ENCODE measurements at regions not wholly inside any gene's neighbourhood (a gene's known extent, or its start where the extent isn't known, plus 50 kb on each side); places are given as distances from the start of the nearest gene placed in this dataset.

DNA sequence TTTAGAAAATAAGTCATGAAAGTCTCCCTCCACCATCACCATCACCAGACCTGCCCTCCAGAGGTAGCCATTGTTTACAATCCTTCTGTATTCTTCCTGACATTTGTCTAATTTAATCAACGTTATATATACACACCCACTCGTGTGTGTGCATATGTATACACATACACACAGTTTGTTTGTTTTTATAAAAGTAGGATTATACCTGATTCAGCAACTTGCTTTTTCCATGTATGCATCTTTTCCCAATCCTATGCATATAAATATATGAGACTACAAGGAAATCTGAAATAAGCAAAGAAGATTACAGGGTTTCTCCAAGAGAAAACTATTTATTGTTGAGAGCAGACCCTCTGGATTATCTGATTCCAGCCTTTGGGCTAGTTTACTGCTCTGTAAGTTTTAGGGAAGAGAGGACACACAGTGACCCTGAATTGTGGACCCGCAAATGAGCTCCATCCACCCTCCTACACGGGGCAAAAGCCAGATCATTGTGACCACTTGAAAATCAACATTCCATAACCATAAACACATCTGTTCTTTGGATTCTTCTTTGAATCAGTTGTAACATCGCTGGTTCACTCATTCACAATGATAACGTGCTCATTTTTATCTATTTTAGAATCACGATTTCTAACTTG lies 104.3 kb downstream of the CPN2 start:
- DNase-seq: no peak
- ATAC-seq (replicated peaks in 1 of 2): no peak
- no peaks in the 10 kb centered on the region for H3K27me3 Mint-ChIP-seq (ENCODE audit: low read depth)
- no peaks in the 10 kb centered on the region for H3K9me3 Mint-ChIP-seq
- no peak overlapping the region for H3K27ac Mint-ChIP-seq
- no peaks in the 10 kb centered on the region for H3K36me3 Mint-ChIP-seq (ENCODE audit: insufficient read depth in 2 of 2)
- no peak overlapping the region for H3K4me3 Mint-ChIP-seq
- no peaks in the 10 kb centered on the region for H3K4me1 Mint-ChIP-seq (ENCODE audit: low read depth)

GRCh38 chr3:194247350-194247740 lies 103.8 kb downstream of the CPN2 start:
- ATAC-seq (replicated peaks in 1 of 2) (no peak), DNase-seq (no peak)
- Mint-ChIP-seq H3K9me3 (no peaks in the 10 kb centered on the region), H3K27me3 (ENCODE audit: low read depth) (no peaks in the 10 kb centered on the region), H3K36me3 (ENCODE audit: insufficient read depth in 2 of 2) (no peaks in the 10 kb centered on the region), H3K4me3 (no peak overlapping the region), H3K27ac (no peak overlapping the region), H3K4me1 (ENCODE audit: low read depth) (no peaks in the 10 kb centered on the region)

GRCh38 chr3:194249323-194250097 lies 101.6 kb downstream of the CPN2 start:
- H3K36me3 Mint-ChIP-seq (ENCODE audit: insufficient read depth in 2 of 2): no peaks in the 10 kb centered on the region
- no peaks in the 10 kb centered on the region for H3K9me3 Mint-ChIP-seq
- H3K27ac Mint-ChIP-seq: no peak overlapping the region
- H3K27me3 Mint-ChIP-seq (ENCODE audit: low read depth): no peaks in the 10 kb centered on the region
- DNase-seq (no peak), ATAC-seq (replicated peaks in 1 of 2) (no peak)
- no peaks in the 10 kb centered on the region for H3K4me1 Mint-ChIP-seq (ENCODE audit: low read depth)
- no peak overlapping the region for H3K4me3 Mint-ChIP-seq

GRCh38 chr3:194250098-194251002 lies 100.8 kb downstream of the CPN2 start:
- DNase-seq: no peak
- Mint-ChIP-seq H3K4me3 (no peak overlapping the region), H3K4me1 (ENCODE audit: low read depth) (peaks cover 3% of the 10 kb centered on the region), H3K27me3 (ENCODE audit: low read depth) (no peaks in the 10 kb centered on the region), H3K9me3 (no peaks in the 10 kb centered on the region), H3K36me3 (ENCODE audit: insufficient read depth in 2 of 2) (no peaks in the 10 kb centered on the region), H3K27ac (no peak overlapping the region)
- no peak for ATAC-seq (replicated peaks in 1 of 2)

GRCh38 chr3:194251007-194251406 lies 100.1 kb downstream of the CPN2 start:
- Mint-ChIP-seq H3K4me3 (no peak overlapping the region), H3K4me1 (ENCODE audit: low read depth) (peaks cover 10% of the 10 kb centered on the region), H3K27me3 (ENCODE audit: low read depth) (no peaks in the 10 kb centered on the region), H3K27ac (no peak overlapping the region), H3K9me3 (no peaks in the 10 kb centered on the region), H3K36me3 (ENCODE audit: insufficient read depth in 2 of 2) (no peaks in the 10 kb centered on the region)
- no peak for DNase-seq
- no peak for ATAC-seq (replicated peaks in 1 of 2)

- H3K4me3 Mint-ChIP-seq: no peak overlapping the region
- no peaks in the 10 kb centered on the region for H3K27me3 Mint-ChIP-seq (ENCODE audit: low read depth)
- no peaks in the 10 kb centered on the region for H3K9me3 Mint-ChIP-seq
- DNase-seq: no peak
- H3K36me3 Mint-ChIP-seq (ENCODE audit: insufficient read depth in 2 of 2): no peaks in the 10 kb centered on the region
- ATAC-seq (replicated peaks in 1 of 2): no peak
- no peak overlapping the region for H3K27ac Mint-ChIP-seq
- peaks cover 13% of the 10 kb centered on the region for H3K4me1 Mint-ChIP-seq (ENCODE audit: low read depth)
Observed at GRCh38 chr3:194251461-194251860, 99.7 kb downstream of the CPN2 start.

GRCh38 chr3:194251891-194252560 lies 99.1 kb downstream of the CPN2 start:
- DNase-seq (no peak), ATAC-seq (replicated peaks in 1 of 2) (no peak)
- H3K27me3 Mint-ChIP-seq (ENCODE audit: low read depth): no peaks in the 10 kb centered on the region
- H3K4me3 Mint-ChIP-seq: no peak overlapping the region
- H3K9me3 Mint-ChIP-seq: no peaks in the 10 kb centered on the region
- H3K36me3 Mint-ChIP-seq (ENCODE audit: insufficient read depth in 2 of 2): no peaks in the 10 kb centered on the region
- peaks cover 13% of the 10 kb centered on the region for H3K4me1 Mint-ChIP-seq (ENCODE audit: low read depth)
- no peak overlapping the region for H3K27ac Mint-ChIP-seq

- ATAC-seq (replicated peaks in 1 of 2) (no peak), DNase-seq (no peak)
- H3K36me3 Mint-ChIP-seq (ENCODE audit: insufficient read depth in 2 of 2): no peaks in the 10 kb centered on the region
- no peak overlapping the region for H3K4me3 Mint-ChIP-seq
- peaks cover under 1 to 1% of the 10 kb centered on the region in 2 donors for H3K9me3 Mint-ChIP-seq
- no peaks in the 10 kb centered on the region for H3K27me3 Mint-ChIP-seq (ENCODE audit: low read depth)
- H3K4me1 Mint-ChIP-seq (ENCODE audit: low read depth): peaks cover 13% of the 10 kb centered on the region
- no peak overlapping the region for H3K27ac Mint-ChIP-seq
Observed at GRCh38 chr3:194253270-194253669, 97.9 kb downstream of the CPN2 start.

- Mint-ChIP-seq H3K9me3 (peaks cover 2 to 3% of the 10 kb centered on the region in 2 donors), H3K4me1 (ENCODE audit: low read depth) (peaks cover 13% of the 10 kb centered on the region), H3K36me3 (ENCODE audit: insufficient read depth in 2 of 2) (no peaks in the 10 kb centered on the region), H3K27me3 (ENCODE audit: low read depth) (no peaks in the 10 kb centered on the region), H3K4me3 (no peak overlapping the region), H3K27ac (no peak overlapping the region)
- no peak for ATAC-seq (replicated peaks in 1 of 2)
- DNase-seq: no peak
Observed at GRCh38 chr3:194254040-194254439, 97.1 kb downstream of the CPN2 start.

- ATAC-seq (replicated peaks in 1 of 2): peak; percentile 77 to 83
- H3K4me3 Mint-ChIP-seq: peak overlapping the region; percentile 58 to 60
- no peak overlapping the region for H3K27ac Mint-ChIP-seq
Observed at GRCh38 chr3:194255252-194256039, 95.7 kb downstream of the CPN2 start.

GRCh38 chr3:194256040-194256945 lies 94.8 kb downstream of the CPN2 start:
- Mint-ChIP-seq H3K27ac (peak overlapping the region; percentile 21), H3K36me3 (ENCODE audit: insufficient read depth in 2 of 2) (no peaks in the 10 kb centered on the region), H3K4me1 (ENCODE audit: low read depth) (peaks cover 13% of the 10 kb centered on the region), H3K27me3 (ENCODE audit: low read depth) (no peaks in the 10 kb centered on the region), H3K4me3 (no peak overlapping the region), H3K9me3 (peaks cover 2 to 3% of the 10 kb centered on the region in 2 donors)
- ATAC-seq (replicated peaks in 1 of 2): no peak
- no peak for DNase-seq

More at GRCh38 chr3:194255252-194256039, 95.7 kb downstream of the CPN2 start:
- DNase-seq: peak; percentile 25 to 41
- H3K4me1 Mint-ChIP-seq (ENCODE audit: low read depth): peaks cover 13% of the 10 kb centered on the region
- H3K27me3 Mint-ChIP-seq (ENCODE audit: low read depth): no peaks in the 10 kb centered on the region
- H3K9me3 Mint-ChIP-seq: peaks cover 2 to 3% of the 10 kb centered on the region in 2 donors
- no peaks in the 10 kb centered on the region for H3K36me3 Mint-ChIP-seq (ENCODE audit: insufficient read depth in 2 of 2)

Data from activated T-cell treated with anti-CD3 and anti-CD28 coated beads, Interleukin-2, amount 50 U/mL, for 72 hours (primary cell).